ENCODE measurements at regions not wholly inside any gene's neighbourhood (a gene's known extent, or its start where the extent isn't known, plus 50 kb on each side); places are given as distances from the start of the nearest gene placed in this dataset.
"Not testable (repeated sequence)": the region's sequence is repeated elsewhere in the genome, so short reads cannot be mapped to it uniquely, and the experiment has no call there.

GRCh38 chr16:26721290-26721689, 345.4 kb upstream of the C16orf82 start:
- TF ChIP-seq CTCF (IDR thresholded peaks at IDR 0.05; ENCODE audit: low read length, missing control alignments) = no peak
- H3K4me3 ChIP-seq (replicated peaks; ENCODE audit: low read depth, low read length) = no peak overlapping the region
- DNase-seq (ENCODE audit: low read depth) = no peak

- not testable (repeated sequence) for H3K4me3 ChIP-seq (replicated peaks; ENCODE audit: low read depth, low read length); DNase-seq (ENCODE audit: low read depth)
These were observed 344.8 kb upstream of the C16orf82 start for GRCh38 chr16:26721957-26722356.

- DNase-seq (ENCODE audit: low read depth) = no peak
These were observed 342.5 kb upstream of the C16orf82 start for GRCh38 chr16:26724189-26724588.

GRCh38 chr16:26727848-26728247, 338.9 kb upstream of the C16orf82 start:
- no peak for TF ChIP-seq CTCF (IDR thresholded peaks at IDR 0.05; ENCODE audit: low read length, missing control alignments)
- H3K4me3 ChIP-seq (replicated peaks; ENCODE audit: low read depth, low read length) = no peak overlapping the region
- no peak for DNase-seq (ENCODE audit: low read depth)

More at GRCh38 chr16:26724189-26724588, 342.5 kb upstream of the C16orf82 start:
- no peak overlapping the region for H3K4me3 ChIP-seq (replicated peaks; ENCODE audit: low read depth, low read length)
- TF ChIP-seq CTCF (IDR thresholded peaks at IDR 0.05; ENCODE audit: low read length, missing control alignments) = no peak

GRCh38 chr16:26729951-26730541, 336.7 kb upstream of the C16orf82 start:
- no peak overlapping the region for H3K4me3 ChIP-seq (replicated peaks; ENCODE audit: low read depth, low read length)
- no peak for DNase-seq (ENCODE audit: low read depth)
- TF ChIP-seq CTCF (IDR thresholded peaks at IDR 0.05; ENCODE audit: low read length, missing control alignments) = no peak

- H3K4me3 ChIP-seq (replicated peaks; ENCODE audit: low read depth, low read length) = no peak overlapping the region
- TF ChIP-seq CTCF (IDR thresholded peaks at IDR 0.05; ENCODE audit: low read length, missing control alignments) = no peak
- no peak for DNase-seq (ENCODE audit: low read depth)
These were observed 335.0 kb upstream of the C16orf82 start for GRCh38 chr16:26731729-26732128.

GRCh38 chr16:26733710-26734109, 333.0 kb upstream of the C16orf82 start:
- no peak for TF ChIP-seq CTCF (IDR thresholded peaks at IDR 0.05; ENCODE audit: low read length, missing control alignments)
- H3K4me3 ChIP-seq (replicated peaks; ENCODE audit: low read depth, low read length) = no peak overlapping the region
- no peak for DNase-seq (ENCODE audit: low read depth)
